Mucosa of descending colon (tissue), 3 donors: ENCODE measurements at regions not wholly inside any gene's neighbourhood (a gene's known extent, or its start where the extent isn't known, plus 50 kb on each side); places are given as distances from the start of the nearest gene placed in this dataset.

Experiments
- ATAC-seq: fragments of 200-7000 bp; cut with Tn5 transposase; one replicate; pipeline ENCODE4 v1.9.1; 2020; ENCODE audit warnings: mild to moderate bottlenecking, moderate library complexity
- DNase-seq, 3 donors: peaks; one replicate each; pipeline ENCODE4 v3.0.0-alpha.2; 2020
- H3K36me3 ChIP-seq: fragments of 200-600 bp; one replicate; pipeline ENCODE4 v1.8.0; 2021; ENCODE audit warnings: low read depth, mild to moderate bottlenecking
- H3K4me1 ChIP-seq: fragments of 200-600 bp; one replicate; pipeline ENCODE4 v1.8.0; 2021; ENCODE audit warnings: low read depth, mild to moderate bottlenecking
- H3K4me3 ChIP-seq: fragments of 200-600 bp; one replicate; pipeline ENCODE4 v1.8.0; 2021; ENCODE audit warnings: mild to moderate bottlenecking
- H3K9me3 ChIP-seq: fragments of 200-600 bp; one replicate; pipeline ENCODE4 v1.8.0; 2021; ENCODE audit warnings: mild to moderate bottlenecking
- CTCF ChIP-seq: fragments of 200-600 bp; IDR thresholded peaks from one replicate; pipeline ENCODE4 v1.8.0; 2022; ENCODE audit warnings: antibody characterized with exemption, mild to moderate bottlenecking
- intact Hi-C, 2 donors: fragments of 100-400 bp; cut with DNase I in 1 of 2; cut with micrococcal nuclease in 1 of 2; formaldehyde crosslinking; loops; one replicate each; pipeline versions ENCODE4 v1.11.0 to v1.11.1; 2022; cut with DNase I, micrococcal nuclease
- donor health status: DM: no; HTN: no; CAD: no; lungs with moderate emphysema.
- donor health status: DM: no; HTN: no; CAD: no.
- donor health status: DM: no; HTN: yes; CAD: no.

- DNase-seq = no peak
- H3K4me1 ChIP-seq = no peaks in the 10 kb centered on the region
- H3K4me3 ChIP-seq = no peak overlapping the region
- no peak for TF ChIP-seq CTCF
- ATAC-seq = no peak
- H3K9me3 ChIP-seq = no peaks in the 10 kb centered on the region
- intact Hi-C loops = no loop called here
- H3K36me3 ChIP-seq = no peaks in the 10 kb centered on the region
Measured at GRCh38 chr1:2893473-2894120, 92.1 kb upstream of the TTC34 start.

- no peak for ATAC-seq
- TF ChIP-seq CTCF = no peak
- intact Hi-C loops = no loop called here
- Histone ChIP-seq H3K4me1 (no peaks in the 10 kb centered on the region), H3K36me3 (no peaks in the 10 kb centered on the region), H3K9me3 (no peaks in the 10 kb centered on the region), H3K4me3 (no peak overlapping the region)
- DNase-seq = no peak
Measured at GRCh38 chr1:2894381-2895041, 93.0 kb upstream of the TTC34 start.

- Histone ChIP-seq H3K9me3 (no peaks in the 10 kb centered on the region), H3K36me3 (no peaks in the 10 kb centered on the region), H3K4me1 (no peaks in the 10 kb centered on the region), H3K4me3 (no peak overlapping the region)
- DNase-seq = no peak
- ATAC-seq = no peak
- intact Hi-C loops = no loop called here
- no peak for TF ChIP-seq CTCF
Measured at GRCh38 chr1:2896824-2897223, 95.3 kb upstream of the TTC34 start.

- DNase-seq = no peak
- intact Hi-C loops = no loop called here
- no peaks in the 10 kb centered on the region for H3K36me3 ChIP-seq
- no peaks in the 10 kb centered on the region for H3K9me3 ChIP-seq
- ATAC-seq = no peak
- no peak for TF ChIP-seq CTCF
- no peaks in the 10 kb centered on the region for H3K4me1 ChIP-seq
- no peak overlapping the region for H3K4me3 ChIP-seq
Measured at GRCh38 chr1:2903226-2903625, 101.7 kb upstream of the TTC34 start.

GRCh38 chr1:2904191-2904590 lies 102.7 kb upstream of the TTC34 start:
- Histone ChIP-seq H3K36me3 (no peaks in the 10 kb centered on the region), H3K9me3 (no peaks in the 10 kb centered on the region), H3K4me3 (no peak overlapping the region), H3K4me1 (no peaks in the 10 kb centered on the region)
- TF ChIP-seq CTCF = no peak
- intact Hi-C loops = no loop called here
- ATAC-seq (no peak), DNase-seq (no peak)
